ENCODE measurements at regions not wholly inside any gene's neighbourhood (a gene's known extent, or its start where the extent isn't known, plus 50 kb on each side); places are given as distances from the start of the nearest gene placed in this dataset.

- TF ChIP-seq CTCF (IDR thresholded peaks at IDR 0.05) = no peak
- no peak for TF ChIP-seq EP300 (IDR thresholded peaks at IDR 0.05)
Measured at GRCh38 chr17:65279456-65279855, 142.3 kb downstream of the RGS9 start.
